Caco-2 (cell line): ENCODE measurements at regions not wholly inside any gene's neighbourhood (a gene's known extent, or its start where the extent isn't known, plus 50 kb on each side); places are given as distances from the start of the nearest gene placed in this dataset.
A peak's percentile ranks its signal among the peaks of the same experiment; 100 is the strongest.

Experiments
- BruUV-seq: library from RNA; stranded (reverse); fragments of 400-500 nt; replicated peaks from 2 replicates; lab custom pipeline; 2021; lab: Mats Ljungman, UMichigan
- CTCF ChIA-PET: fragments of 300-600 bp; sonication (Branson Sonifier 250); formaldehyde crosslinking; loops from one replicate; lab custom pipeline; 2022; ENCODE audit warnings: antibody characterized with exemption; lab: Charles Lee
- POLR2A ChIA-PET: fragments of 300-600 bp; sonication (Branson Sonifier 250); formaldehyde crosslinking; loops from one replicate; lab custom pipeline; 2022; ENCODE audit warnings: antibody characterized with exemption; lab: Charles Lee
- DNase-seq, 2 experiments: peaks; one replicate each; pipeline versions ENCODE4 v3.0.0 to v3.0.0-alpha.2; 2020 to 2022
- H3K27me3 ChIP-seq: replicated peaks from 2 replicates; pipeline ENCODE4 v1.6.0; 2011; ENCODE audit warnings: low read length; ENCODE audit not compliant: control insufficient read depth, insufficient read depth
- H3K36me3 ChIP-seq: 2 replicates; pipeline ENCODE4 v1.5.1; 2011; ENCODE audit warnings: low read length; ENCODE audit not compliant: control insufficient read depth, insufficient read depth
- H3K4me1 ChIP-seq: fragments of 250-450 bp; sonication (Bioruptor Pico); 2 replicates; pipeline ENCODE4 v1.5.1; 2020; ENCODE audit warnings: mild to moderate bottlenecking
- H3K4me3 ChIP-seq: 2 replicates; pipeline ENCODE4 v1.5.1; 2011; ENCODE audit warnings: low read depth, mild to moderate bottlenecking, control low read depth, low read length
- H3K9me3 ChIP-seq: fragments of 250-450 bp; sonication (Bioruptor Pico); 2 replicates; pipeline ENCODE4 v1.5.1; 2020; ENCODE audit warnings: mild to moderate bottlenecking, moderate library complexity
- H3K27ac Mint-ChIP-seq: one replicate; pipeline ENCODE4 v1.8.0; 2022; ENCODE audit warnings: mixed read lengths; ENCODE audit not compliant: unreplicated experiment
- H3K27me3 Mint-ChIP-seq: one replicate; pipeline ENCODE4 v1.8.0; 2022; ENCODE audit warnings: mixed read lengths; ENCODE audit not compliant: insufficient read depth, unreplicated experiment
- H3K36me3 Mint-ChIP-seq: one replicate; pipeline ENCODE4 v1.8.0; 2022; ENCODE audit warnings: mild to moderate bottlenecking, mixed read lengths; ENCODE audit not compliant: insufficient read depth, unreplicated experiment
- H3K4me1 Mint-ChIP-seq: one replicate; pipeline ENCODE4 v1.8.0; 2022; ENCODE audit warnings: low read depth, mixed read lengths; ENCODE audit not compliant: unreplicated experiment
- H3K4me3 Mint-ChIP-seq: one replicate; pipeline ENCODE4 v1.8.0; 2022; ENCODE audit warnings: mild to moderate bottlenecking, moderate library complexity, mixed read lengths; ENCODE audit not compliant: unreplicated experiment
- H3K9me3 Mint-ChIP-seq: one replicate; pipeline ENCODE4 v1.8.0; 2022; ENCODE audit warnings: mixed read lengths; ENCODE audit not compliant: unreplicated experiment
- intact Hi-C: fragments of 100-400 bp; cut with micrococcal nuclease; formaldehyde crosslinking; loops from one replicate; pipeline ENCODE4 v1.10.0; 2022; ENCODE audit not compliant: unreplicated experiment
- TF ChIP-seq, protein P1 (sequence below), 2 experiments: fragments of 200-600 bp in 1 of 2; IDR thresholded peaks; 1 replicate in 1 of 2; 2 replicates in 1 of 2; pipeline versions ENCODE4 v1.5.1 to v1.8.0; 2011 to 2022; ENCODE audit warnings: antibody characterized with exemption in 1 of 2, control low read depth in 1 of 2, inconsistent platforms in 1 of 2, low read depth in 1 of 2, low read length in 1 of 2, mild to moderate bottlenecking in 1 of 2, moderate library complexity in 1 of 2; ENCODE audit not compliant: insufficient read depth in 1 of 2, severe bottlenecking in 1 of 2, unreplicated experiment in 1 of 2

- no peaks in the 10 kb centered on the region for H3K4me1 Mint-ChIP-seq
- Histone ChIP-seq H3K27me3 (no peaks in the 10 kb centered on the region), H3K4me1 (no peaks in the 10 kb centered on the region), H3K9me3 (no peaks in the 10 kb centered on the region), H3K36me3 (no peaks in the 10 kb centered on the region), H3K4me3 (no peak overlapping the region)
- BruUV-seq: no TSS peak
- no peaks in the 10 kb centered on the region for H3K36me3 Mint-ChIP-seq
- CTCF ChIA-PET: no interaction called here
- POLR2A ChIA-PET: no interaction called here
- peaks cover 4% of the 10 kb centered on the region for H3K27me3 Mint-ChIP-seq
- intact Hi-C loops: no loop called here
- TF ChIP-seq, protein P1, sequence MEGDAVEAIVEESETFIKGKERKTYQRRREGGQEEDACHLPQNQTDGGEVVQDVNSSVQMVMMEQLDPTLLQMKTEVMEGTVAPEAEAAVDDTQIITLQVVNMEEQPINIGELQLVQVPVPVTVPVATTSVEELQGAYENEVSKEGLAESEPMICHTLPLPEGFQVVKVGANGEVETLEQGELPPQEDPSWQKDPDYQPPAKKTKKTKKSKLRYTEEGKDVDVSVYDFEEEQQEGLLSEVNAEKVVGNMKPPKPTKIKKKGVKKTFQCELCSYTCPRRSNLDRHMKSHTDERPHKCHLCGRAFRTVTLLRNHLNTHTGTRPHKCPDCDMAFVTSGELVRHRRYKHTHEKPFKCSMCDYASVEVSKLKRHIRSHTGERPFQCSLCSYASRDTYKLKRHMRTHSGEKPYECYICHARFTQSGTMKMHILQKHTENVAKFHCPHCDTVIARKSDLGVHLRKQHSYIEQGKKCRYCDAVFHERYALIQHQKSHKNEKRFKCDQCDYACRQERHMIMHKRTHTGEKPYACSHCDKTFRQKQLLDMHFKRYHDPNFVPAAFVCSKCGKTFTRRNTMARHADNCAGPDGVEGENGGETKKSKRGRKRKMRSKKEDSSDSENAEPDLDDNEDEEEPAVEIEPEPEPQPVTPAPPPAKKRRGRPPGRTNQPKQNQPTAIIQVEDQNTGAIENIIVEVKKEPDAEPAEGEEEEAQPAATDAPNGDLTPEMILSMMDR (IDR thresholded peaks at IDR 0.05; ENCODE audit: insufficient read depth in 1 of 2, low read depth in 1 of 2, low read length in 1 of 2, severe bottlenecking in 1 of 2, unreplicated experiment in 1 of 2): no peak
- no peak overlapping the region for H3K27ac Mint-ChIP-seq
- no peak for DNase-seq
- H3K9me3 Mint-ChIP-seq: no peaks in the 10 kb centered on the region
- H3K4me3 Mint-ChIP-seq: no peak overlapping the region
Measured at GRCh38 chr18:59842947-59843346, 56.8 kb upstream of the PMAIP1 start.

GRCh38 chr18:59839931-59840685 is 59.7 kb upstream of the PMAIP1 start:
- Histone ChIP-seq H3K4me3 (no peak overlapping the region), H3K9me3 (no peaks in the 10 kb centered on the region), H3K36me3 (no peaks in the 10 kb centered on the region), H3K4me1 (no peaks in the 10 kb centered on the region), H3K27me3 (no peaks in the 10 kb centered on the region)
- no peaks in the 10 kb centered on the region for H3K36me3 Mint-ChIP-seq
- TF ChIP-seq, protein P1 (IDR thresholded peaks at IDR 0.05; ENCODE audit: insufficient read depth in 1 of 2, low read depth in 1 of 2, low read length in 1 of 2, severe bottlenecking in 1 of 2, unreplicated experiment in 1 of 2): peak in 1 of 2 experiments; percentile 9
- intact Hi-C loops: loop anchor here (5.0 to 10.0 kb wide), 2 partner anchors 145 to 572 kb away; no protein-coding TSS in a partner anchor
- no peak overlapping the region for H3K4me3 Mint-ChIP-seq
- no peak overlapping the region for H3K27ac Mint-ChIP-seq
- ChIA-PET POLR2A (interaction anchor here (0.6 kb wide), 1 partner anchor 33 kb away, joined by 3 read pairs; no protein-coding TSS in a partner anchor), CTCF (interaction anchor here (1.0 kb wide), 1 partner anchor 42 kb away, joined by 3 read pairs; no protein-coding TSS in a partner anchor)
- no TSS peak for BruUV-seq
- peaks cover 4% of the 10 kb centered on the region for H3K27me3 Mint-ChIP-seq
- no peaks in the 10 kb centered on the region for H3K4me1 Mint-ChIP-seq
- no peaks in the 10 kb centered on the region for H3K9me3 Mint-ChIP-seq
- DNase-seq: no peak

DNA sequence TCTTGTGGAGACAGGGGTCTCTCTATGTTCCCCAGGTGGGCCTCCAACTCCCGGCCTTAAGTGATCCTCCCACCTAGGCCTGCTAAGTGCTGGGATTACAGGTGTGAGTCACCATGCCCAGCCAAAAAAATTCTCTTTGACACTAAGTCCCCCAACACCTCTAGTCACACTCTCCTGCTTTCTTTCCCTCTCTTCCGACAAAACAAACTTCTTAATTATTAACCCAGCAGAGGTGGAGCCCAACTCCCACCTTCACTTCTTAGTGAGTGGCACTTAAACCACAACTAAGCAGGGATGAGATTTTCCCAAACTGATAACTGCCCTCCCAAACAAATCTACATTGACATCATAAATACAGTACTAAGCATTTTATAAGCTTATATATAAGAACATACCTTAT is 60.5 kb upstream of the PMAIP1 start:
- no peak overlapping the region for H3K27ac Mint-ChIP-seq
- ChIA-PET CTCF (no interaction called here), POLR2A (no interaction called here)
- no peaks in the 10 kb centered on the region for H3K9me3 Mint-ChIP-seq
- TF ChIP-seq, protein P1 (IDR thresholded peaks at IDR 0.05; ENCODE audit: insufficient read depth in 1 of 2, low read depth in 1 of 2, low read length in 1 of 2, severe bottlenecking in 1 of 2, unreplicated experiment in 1 of 2): no peak
- H3K4me1 Mint-ChIP-seq: no peaks in the 10 kb centered on the region
- H3K9me3 ChIP-seq: no peaks in the 10 kb centered on the region
- intact Hi-C loops: loop anchor here (5.0 to 10.0 kb wide), 2 partner anchors 146 to 573 kb away; no protein-coding TSS in a partner anchor
- H3K27me3 ChIP-seq: no peaks in the 10 kb centered on the region
- H3K4me3 ChIP-seq: no peak overlapping the region
- H3K4me3 Mint-ChIP-seq: no peak overlapping the region
- no peaks in the 10 kb centered on the region for H3K4me1 ChIP-seq
- H3K36me3 ChIP-seq: no peaks in the 10 kb centered on the region
- no peaks in the 10 kb centered on the region for H3K36me3 Mint-ChIP-seq
- DNase-seq: no peak
- H3K27me3 Mint-ChIP-seq: peaks cover 4% of the 10 kb centered on the region
- BruUV-seq: no TSS peak
